HG02759 (cell line): ENCODE measurements at regions not wholly inside any gene's neighbourhood (a gene's known extent, or its start where the extent isn't known, plus 50 kb on each side); places are given as distances from the start of the nearest gene placed in this dataset.

Experiments
- ATAC-seq: cut with Tn5 transposase; IDR thresholded peaks from one replicate; pipeline ENCODE4 v1.9.1; 2021; ENCODE audit warnings: mild to moderate bottlenecking, moderate library complexity; ENCODE audit not compliant: unreplicated experiment

GRCh38 chr20:39309458-39309857, 347.3 kb downstream of the DHX35 start:
- no peak for ATAC-seq

- no peak for ATAC-seq
These were observed 340.2 kb downstream of the DHX35 start for GRCh38 chr20:39302312-39302711.

GRCh38 chr20:39299783-39300182, 337.6 kb downstream of the DHX35 start:
- no peak for ATAC-seq

GRCh38 chr20:39298571-39299506, 336.7 kb downstream of the DHX35 start:
- no peak for ATAC-seq

GRCh38 chr20:39298121-39298520, 336.0 kb downstream of the DHX35 start:
- no peak for ATAC-seq

- no peak for ATAC-seq
These were observed 333.2 kb downstream of the DHX35 start for GRCh38 chr20:39295301-39295700.

- ATAC-seq, result no peak
These were observed 332.1 kb downstream of the DHX35 start for GRCh38 chr20:39294137-39294725.

- ATAC-seq, result no peak
These were observed 330.1 kb downstream of the DHX35 start for GRCh38 chr20:39292193-39292736.

GRCh38 chr20:39291301-39291700, 329.2 kb downstream of the DHX35 start:
- no peak for ATAC-seq

- no peak for ATAC-seq
These were observed 328.4 kb downstream of the DHX35 start for GRCh38 chr20:39290575-39290974.

- ATAC-seq, result no peak
These were observed 327.7 kb downstream of the DHX35 start for GRCh38 chr20:39289831-39290230.

- ATAC-seq, result no peak
These were observed 327.2 kb downstream of the DHX35 start for GRCh38 chr20:39289316-39289715.

GRCh38 chr20:39283464-39283863, 321.3 kb downstream of the DHX35 start:
- no peak for ATAC-seq

- no peak for ATAC-seq
These were observed 320.5 kb downstream of the DHX35 start for GRCh38 chr20:39282619-39283092.

GRCh38 chr20:39280875-39281274, 318.7 kb downstream of the DHX35 start:
- no peak for ATAC-seq

- ATAC-seq, result no peak
These were observed 316.2 kb downstream of the DHX35 start for GRCh38 chr20:39278230-39278788.

GRCh38 chr20:39277185-39277584, 315.0 kb downstream of the DHX35 start:
- no peak for ATAC-seq

GRCh38 chr20:39270837-39271604, 308.9 kb downstream of the DHX35 start:
- ATAC-seq, result no peak

- ATAC-seq, result no peak
These were observed 307.5 kb downstream of the DHX35 start for GRCh38 chr20:39269493-39270217.

GRCh38 chr20:39268981-39269461, 306.9 kb downstream of the DHX35 start:
- ATAC-seq, result no peak
